Liver (tissue), 3 donors: ENCODE measurements at regions not wholly inside any gene's neighbourhood (a gene's known extent, or its start where the extent isn't known, plus 50 kb on each side); places are given as distances from the start of the nearest gene placed in this dataset.

Source experiments
- ATF3 ChIP-seq: IDR thresholded peaks from 2 replicates; pipeline ENCODE4 v1.6.1; 2016; ENCODE audit warnings: antibody characterized with exemption
- CTCF ChIP-seq: fragments of 150-350 bp; IDR thresholded peaks from 2 replicates; pipeline ENCODE4 v1.5.1; 2017; ENCODE audit warnings: improper control_type of control experiment, low read depth, low read length; ENCODE audit not compliant: missing input control
- GABPA ChIP-seq, 2 donors: IDR thresholded peaks in 1 of 2; conservative IDR thresholded peaks in 1 of 2; 2 replicates each; pipeline ENCODE4 v1.6.1; 2016; ENCODE audit warnings: antibody characterized with exemption in 2 of 2, mild to moderate bottlenecking in 1 of 2, moderate library complexity in 1 of 2
- JUND ChIP-seq, 2 donors: IDR thresholded peaks; 2 replicates each; pipeline ENCODE4 v1.6.1; 2016; ENCODE audit warnings: antibody characterized with exemption in 2 of 2
- MAX ChIP-seq: IDR thresholded peaks from 2 replicates; pipeline ENCODE4 v1.6.1; 2016; ENCODE audit warnings: antibody characterized with exemption
- RAD21 ChIP-seq, 2 donors: IDR thresholded peaks; 2 replicates each; pipeline ENCODE4 v1.6.1; 2016; ENCODE audit warnings: antibody characterized with exemption in 2 of 2, mild to moderate bottlenecking in 2 of 2
- REST ChIP-seq: IDR thresholded peaks from 2 replicates; pipeline ENCODE4 v1.6.1; 2016; ENCODE audit warnings: antibody characterized with exemption, mild to moderate bottlenecking
- SP1 ChIP-seq: IDR thresholded peaks from 2 replicates; pipeline ENCODE4 v1.6.1; 2018; ENCODE audit warnings: antibody characterized with exemption, mild to moderate bottlenecking
- TAF1 ChIP-seq: conservative IDR thresholded peaks from 2 replicates; pipeline ENCODE4 v1.6.1; 2016; ENCODE audit warnings: antibody characterized with exemption, mild to moderate bottlenecking
- YY1 ChIP-seq: IDR thresholded peaks from 2 replicates; pipeline ENCODE4 v1.6.1; 2016; ENCODE audit warnings: antibody characterized with exemption, mild to moderate bottlenecking
- ZBTB33 ChIP-seq: IDR thresholded peaks from 2 replicates; pipeline ENCODE4 v1.6.1; 2016; ENCODE audit warnings: antibody characterized with exemption
- donor health status: healthy.
- donor health status: healthy.

- TF ChIP-seq MAX (no peak), GABPA (IDR thresholded peaks at IDR 0.05 in 1 of 2, conservative IDR thresholded peaks at IDR 0.05 in 1 of 2) (no peak), CTCF (no peak), RAD21 (IDR thresholded peaks at IDR 0.05) (no peak), TAF1 (no peak), YY1 (no peak), SP1 (no peak), REST (no peak), ATF3 (no peak), ZBTB33 (no peak), JUND (IDR thresholded peaks at IDR 0.05) (no peak)
Measured at GRCh38 chr10:130974166-130974565, 337.4 kb downstream of the TCERG1L start.
